ENCODE measurements at regions not wholly inside any gene's neighbourhood (a gene's known extent, or its start where the extent isn't known, plus 50 kb on each side); places are given as distances from the start of the nearest gene placed in this dataset.

GRCh38 chr3:143215059-143215458 lies 95.5 kb downstream of the CHST2 start:
- Histone ChIP-seq H3K4ac (ENCODE audit: low read depth in 1 of 2, low read length in 2 of 2) (no peak overlapping the region), H3K23ac (ENCODE audit: low read length in 2 of 2) (no peak overlapping the region), H3K9me3 (ENCODE audit: control insufficient read depth, low read length) (no peaks in the 10 kb centered on the region), H2BK15ac (ENCODE audit: low read depth, poor library complexity, severe bottlenecking) (no peak overlapping the region), H3K9ac (ENCODE audit: low read length) (no peak overlapping the region), H3K36me3 (ENCODE audit: control insufficient read depth in 1 of 2, insufficient read depth in 2 of 2, low read depth in 1 of 2, low read length in 2 of 2) (no peaks in the 10 kb centered on the region), H3K4me1 (ENCODE audit: control insufficient read depth, insufficient read depth, low read depth, low read length) (no peaks in the 10 kb centered on the region), H4K8ac (ENCODE audit: low read length) (no peak overlapping the region), H2AFZ (ENCODE audit: low read depth, low read length) (no peak overlapping the region), H3K14ac (ENCODE audit: low read length in 2 of 2) (no peak overlapping the region), H3K27ac (ENCODE audit: low read length, poor library complexity, severe bottlenecking) (no peak overlapping the region), H3K18ac (ENCODE audit: low read depth in 1 of 2, low read length in 2 of 2) (no peak overlapping the region), H2AK5ac (ENCODE audit: low read length, severe bottlenecking) (no peak overlapping the region), H2BK5ac (ENCODE audit: low read depth, low read length, poor library complexity, severe bottlenecking) (no peak overlapping the region), H3K4me2 (ENCODE audit: low read length, poor library complexity, severe bottlenecking) (no peak overlapping the region), H2BK12ac (ENCODE audit: low read length in 2 of 2) (no peak overlapping the region), H4K91ac (ENCODE audit: low read length) (no peak overlapping the region), H3K27me3 (ENCODE audit: control insufficient read depth in 1 of 2, insufficient read depth in 1 of 2, low read length in 2 of 2) (no peaks in the 10 kb centered on the region), H2BK120ac (ENCODE audit: low read depth, low read length) (no peak overlapping the region), H3K79me1 (replicated peaks; ENCODE audit: low read length, poor library complexity, severe bottlenecking) (no peaks in the 10 kb centered on the region), H3K4me3 (ENCODE audit: insufficient read depth in 1 of 2, low read depth in 1 of 2, low read length in 2 of 2) (no peak overlapping the region)
- WGBS: 90% methylated on average over 4 of the region's 4 CpGs
- no peak for DNase-seq
